ENCODE measurements at regions not wholly inside any gene's neighbourhood (a gene's known extent, or its start where the extent isn't known, plus 50 kb on each side); places are given as distances from the start of the nearest gene placed in this dataset.

- no peak for TF ChIP-seq POLR2A (IDR thresholded peaks at IDR 0.05)
- TF ChIP-seq CTCF (IDR thresholded peaks at IDR 0.05): no peak
- no peak for TF ChIP-seq POLR2AphosphoS5 (IDR thresholded peaks at IDR 0.05)
Measured at GRCh38 chr2:48198371-48198770, 116.1 kb upstream of the FOXN2 start.
